ENCODE measurements at regions not wholly inside any gene's neighbourhood (a gene's known extent, or its start where the extent isn't known, plus 50 kb on each side); places are given as distances from the start of the nearest gene placed in this dataset.

DNA sequence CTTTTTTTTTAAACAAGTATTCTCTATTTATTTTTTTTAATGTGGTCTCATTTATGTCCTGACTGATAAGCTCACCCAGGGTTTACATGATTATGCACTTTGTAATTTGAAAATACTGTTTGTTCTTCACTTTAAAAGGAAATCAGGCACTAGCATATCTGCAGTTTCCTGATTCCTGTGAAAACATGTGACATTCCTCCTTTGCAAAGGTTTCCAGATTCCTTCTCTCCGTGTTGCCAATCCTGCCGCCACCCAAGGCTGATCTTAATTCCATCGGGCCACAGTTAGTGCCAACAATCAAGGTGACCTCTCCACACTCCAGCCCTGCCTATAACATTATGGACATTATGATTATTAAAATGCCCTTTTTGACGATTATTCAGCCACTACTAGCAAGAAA is 225.4 kb downstream of the PCDH7 start:
- Histone ChIP-seq H3K4me2 (no peak overlapping the region), H3K4me1 (no peaks in the 10 kb centered on the region), H3K4me3 (no peak overlapping the region), H3K27ac (no peak overlapping the region), H3K9me3 (no peaks in the 10 kb centered on the region)
- POLR2A ChIA-PET = no interaction called here
- TF ChIP-seq, protein P1, sequence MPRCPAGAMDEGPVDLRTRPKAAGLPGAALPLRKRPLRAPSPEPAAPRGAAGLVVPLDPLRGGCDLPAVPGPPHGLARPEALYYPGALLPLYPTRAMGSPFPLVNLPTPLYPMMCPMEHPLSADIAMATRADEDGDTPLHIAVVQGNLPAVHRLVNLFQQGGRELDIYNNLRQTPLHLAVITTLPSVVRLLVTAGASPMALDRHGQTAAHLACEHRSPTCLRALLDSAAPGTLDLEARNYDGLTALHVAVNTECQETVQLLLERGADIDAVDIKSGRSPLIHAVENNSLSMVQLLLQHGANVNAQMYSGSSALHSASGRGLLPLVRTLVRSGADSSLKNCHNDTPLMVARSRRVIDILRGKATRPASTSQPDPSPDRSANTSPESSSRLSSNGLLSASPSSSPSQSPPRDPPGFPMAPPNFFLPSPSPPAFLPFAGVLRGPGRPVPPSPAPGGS (IDR thresholded peaks at IDR 0.05) = no peak
- TF ChIP-seq JUN (IDR thresholded peaks at IDR 0.05) = no peak
- TF ChIP-seq, protein P2, sequence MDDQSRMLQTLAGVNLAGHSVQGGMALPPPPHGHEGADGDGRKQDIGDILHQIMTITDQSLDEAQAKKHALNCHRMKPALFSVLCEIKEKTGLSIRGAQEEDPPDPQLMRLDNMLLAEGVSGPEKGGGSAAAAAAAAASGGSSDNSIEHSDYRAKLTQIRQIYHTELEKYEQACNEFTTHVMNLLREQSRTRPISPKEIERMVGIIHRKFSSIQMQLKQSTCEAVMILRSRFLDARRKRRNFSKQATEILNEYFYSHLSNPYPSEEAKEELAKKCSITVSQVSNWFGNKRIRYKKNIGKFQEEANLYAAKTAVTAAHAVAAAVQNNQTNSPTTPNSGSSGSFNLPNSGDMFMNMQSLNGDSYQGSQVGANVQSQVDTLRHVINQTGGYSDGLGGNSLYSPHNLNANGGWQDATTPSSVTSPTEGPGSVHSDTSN (IDR thresholded peaks at IDR 0.05) = no peak
- TF ChIP-seq EHF (CRISPR knock-in tag; IDR thresholded peaks at IDR 0.05) = no peak
- TF ChIP-seq, protein P3, sequence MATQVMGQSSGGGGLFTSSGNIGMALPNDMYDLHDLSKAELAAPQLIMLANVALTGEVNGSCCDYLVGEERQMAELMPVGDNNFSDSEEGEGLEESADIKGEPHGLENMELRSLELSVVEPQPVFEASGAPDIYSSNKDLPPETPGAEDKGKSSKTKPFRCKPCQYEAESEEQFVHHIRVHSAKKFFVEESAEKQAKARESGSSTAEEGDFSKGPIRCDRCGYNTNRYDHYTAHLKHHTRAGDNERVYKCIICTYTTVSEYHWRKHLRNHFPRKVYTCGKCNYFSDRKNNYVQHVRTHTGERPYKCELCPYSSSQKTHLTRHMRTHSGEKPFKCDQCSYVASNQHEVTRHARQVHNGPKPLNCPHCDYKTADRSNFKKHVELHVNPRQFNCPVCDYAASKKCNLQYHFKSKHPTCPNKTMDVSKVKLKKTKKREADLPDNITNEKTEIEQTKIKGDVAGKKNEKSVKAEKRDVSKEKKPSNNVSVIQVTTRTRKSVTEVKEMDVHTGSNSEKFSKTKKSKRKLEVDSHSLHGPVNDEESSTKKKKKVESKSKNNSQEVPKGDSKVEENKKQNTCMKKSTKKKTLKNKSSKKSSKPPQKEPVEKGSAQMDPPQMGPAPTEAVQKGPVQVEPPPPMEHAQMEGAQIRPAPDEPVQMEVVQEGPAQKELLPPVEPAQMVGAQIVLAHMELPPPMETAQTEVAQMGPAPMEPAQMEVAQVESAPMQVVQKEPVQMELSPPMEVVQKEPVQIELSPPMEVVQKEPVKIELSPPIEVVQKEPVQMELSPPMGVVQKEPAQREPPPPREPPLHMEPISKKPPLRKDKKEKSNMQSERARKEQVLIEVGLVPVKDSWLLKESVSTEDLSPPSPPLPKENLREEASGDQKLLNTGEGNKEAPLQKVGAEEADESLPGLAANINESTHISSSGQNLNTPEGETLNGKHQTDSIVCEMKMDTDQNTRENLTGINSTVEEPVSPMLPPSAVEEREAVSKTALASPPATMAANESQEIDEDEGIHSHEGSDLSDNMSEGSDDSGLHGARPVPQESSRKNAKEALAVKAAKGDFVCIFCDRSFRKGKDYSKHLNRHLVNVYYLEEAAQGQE (IDR thresholded peaks at IDR 0.05) = no peak
- TF ChIP-seq HOXA7 (CRISPR knock-in tag; IDR thresholded peaks at IDR 0.05) = no peak
- TF ChIP-seq, protein P4, sequence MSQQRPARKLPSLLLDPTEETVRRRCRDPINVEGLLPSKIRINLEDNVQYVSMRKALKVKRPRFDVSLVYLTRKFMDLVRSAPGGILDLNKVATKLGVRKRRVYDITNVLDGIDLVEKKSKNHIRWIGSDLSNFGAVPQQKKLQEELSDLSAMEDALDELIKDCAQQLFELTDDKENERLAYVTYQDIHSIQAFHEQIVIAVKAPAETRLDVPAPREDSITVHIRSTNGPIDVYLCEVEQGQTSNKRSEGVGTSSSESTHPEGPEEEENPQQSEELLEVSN (IDR thresholded peaks at IDR 0.05; ENCODE audit: borderline replicate concordance, low read depth) = no peak
- TF ChIP-seq RAD21 (conservative IDR thresholded peaks at IDR 0.05 in 1 of 2, IDR thresholded peaks at IDR 0.05 in 1 of 2) = no peak
- TF ChIP-seq NR3C1 (IDR thresholded peaks at IDR 0.05) = no peak
- TF ChIP-seq MYC (IDR thresholded peaks at IDR 0.05; ENCODE audit: borderline replicate concordance, low read length) = no peak
- TF ChIP-seq, protein P5, sequence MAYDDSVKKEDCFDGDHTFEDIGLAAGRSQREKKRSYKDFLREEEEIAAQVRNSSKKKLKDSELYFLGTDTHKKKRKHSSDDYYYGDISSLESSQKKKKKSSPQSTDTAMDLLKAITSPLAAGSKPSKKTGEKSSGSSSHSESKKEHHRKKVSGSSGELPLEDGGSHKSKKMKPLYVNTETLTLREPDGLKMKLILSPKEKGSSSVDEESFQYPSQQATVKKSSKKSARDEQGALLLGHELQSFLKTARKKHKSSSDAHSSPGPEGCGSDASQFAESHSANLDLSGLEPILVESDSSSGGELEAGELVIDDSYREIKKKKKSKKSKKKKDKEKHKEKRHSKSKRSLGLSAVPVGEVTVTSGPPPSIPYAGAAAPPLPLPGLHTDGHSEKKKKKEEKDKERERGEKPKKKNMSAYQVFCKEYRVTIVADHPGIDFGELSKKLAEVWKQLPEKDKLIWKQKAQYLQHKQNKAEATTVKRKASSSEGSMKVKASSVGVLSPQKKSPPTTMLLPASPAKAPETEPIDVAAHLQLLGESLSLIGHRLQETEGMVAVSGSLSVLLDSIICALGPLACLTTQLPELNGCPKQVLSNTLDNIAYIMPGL (CRISPR knock-in tag; IDR thresholded peaks at IDR 0.05; ENCODE audit: borderline replicate concordance) = no peak
- no peak for TF ChIP-seq EHMT2 (IDR thresholded peaks at IDR 0.05; ENCODE audit: low read depth)
- no peak for TF ChIP-seq CBX8 (IDR thresholded peaks at IDR 0.05)
- CTCF ChIA-PET = no interaction called here
- ATAC-seq (no peak), DNase-seq (ENCODE audit: low read depth in 1 of 2, low spot score in 1 of 2) (no peak), FAIRE-seq (no peak)
- WGBS (ENCODE audit: missing lambda C conversion rate) = 9% methylated on average over 4 of the region's 4 CpGs

DNA sequence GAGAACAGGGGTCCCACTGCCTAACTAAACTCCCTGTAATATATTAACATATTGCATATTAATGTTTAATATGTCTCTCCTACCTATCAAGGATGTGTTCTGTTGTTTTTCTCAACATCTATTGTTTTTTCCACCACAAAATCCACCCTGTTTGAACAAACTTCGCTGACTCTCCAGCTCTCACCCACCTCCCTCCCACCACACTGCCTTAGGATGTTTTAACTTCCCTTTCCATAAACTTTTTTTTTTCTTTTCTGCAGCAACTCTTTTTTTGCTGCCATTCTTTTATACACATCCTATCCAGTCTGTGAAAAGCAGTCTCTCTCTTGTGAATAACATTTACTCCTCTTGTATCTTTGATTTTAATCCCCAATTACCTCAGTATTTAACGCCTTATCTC is 226.1 kb downstream of the PCDH7 start:
- no peak for DNase-seq (ENCODE audit: low read depth in 1 of 2, low spot score in 1 of 2)
- Histone ChIP-seq H3K27ac (no peak overlapping the region), H3K4me1 (no peaks in the 10 kb centered on the region), H3K4me2 (no peak overlapping the region), H3K4me3 (no peak overlapping the region), H3K9me3 (no peaks in the 10 kb centered on the region)
- no peak for FAIRE-seq
- ChIA-PET POLR2A (no interaction called here), CTCF (no interaction called here)
- no peak for ATAC-seq
- 39% methylated on average over 2 of the region's 2 CpGs for WGBS (ENCODE audit: missing lambda C conversion rate)
- TF ChIP-seq EP300 (IDR thresholded peaks at IDR 0.05) (no peak), NPAS2 (CRISPR knock-in tag; IDR thresholded peaks at IDR 0.05; ENCODE audit: borderline replicate concordance) (no peak), ZFP36 (IDR thresholded peaks at IDR 0.05; ENCODE audit: borderline replicate concordance, partially characterized antibody) (no peak), ZNF302 (CRISPR knock-in tag; IDR thresholded peaks at IDR 0.05) (no peak), FOXS1 (CRISPR knock-in tag; IDR thresholded peaks at IDR 0.05) (no peak), TFCP2L1 (CRISPR knock-in tag; IDR thresholded peaks at IDR 0.05) (no peak), GATA3 (IDR thresholded peaks at IDR 0.05; ENCODE audit: borderline replicate concordance) (no peak), PHF8 (IDR thresholded peaks at IDR 0.05; ENCODE audit: borderline replicate concordance, low read depth) (no peak), ESRRA (IDR thresholded peaks at IDR 0.05; ENCODE audit: borderline replicate concordance, low read length) (no peak), BHLHE40 (IDR thresholded peaks at IDR 0.05; ENCODE audit: low read depth, low read length) (no peak), RFX5 (IDR thresholded peaks at IDR 0.05) (no peak)
- TF ChIP-seq, protein P2 (IDR thresholded peaks at IDR 0.05) = no peak
- TF ChIP-seq, protein P1 (IDR thresholded peaks at IDR 0.05) = no peak
- TF ChIP-seq, protein P6, sequence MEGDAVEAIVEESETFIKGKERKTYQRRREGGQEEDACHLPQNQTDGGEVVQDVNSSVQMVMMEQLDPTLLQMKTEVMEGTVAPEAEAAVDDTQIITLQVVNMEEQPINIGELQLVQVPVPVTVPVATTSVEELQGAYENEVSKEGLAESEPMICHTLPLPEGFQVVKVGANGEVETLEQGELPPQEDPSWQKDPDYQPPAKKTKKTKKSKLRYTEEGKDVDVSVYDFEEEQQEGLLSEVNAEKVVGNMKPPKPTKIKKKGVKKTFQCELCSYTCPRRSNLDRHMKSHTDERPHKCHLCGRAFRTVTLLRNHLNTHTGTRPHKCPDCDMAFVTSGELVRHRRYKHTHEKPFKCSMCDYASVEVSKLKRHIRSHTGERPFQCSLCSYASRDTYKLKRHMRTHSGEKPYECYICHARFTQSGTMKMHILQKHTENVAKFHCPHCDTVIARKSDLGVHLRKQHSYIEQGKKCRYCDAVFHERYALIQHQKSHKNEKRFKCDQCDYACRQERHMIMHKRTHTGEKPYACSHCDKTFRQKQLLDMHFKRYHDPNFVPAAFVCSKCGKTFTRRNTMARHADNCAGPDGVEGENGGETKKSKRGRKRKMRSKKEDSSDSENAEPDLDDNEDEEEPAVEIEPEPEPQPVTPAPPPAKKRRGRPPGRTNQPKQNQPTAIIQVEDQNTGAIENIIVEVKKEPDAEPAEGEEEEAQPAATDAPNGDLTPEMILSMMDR (IDR thresholded peaks at IDR 0.05) = no peak
